Stimulated activated naive CD8-positive, alpha-beta T cell treated with anti-CD3 and anti-CD28 coated beads, Interleukin-15, Interleukin-2, amounts not matched to agents 100 U/mL and 50 U/mL, for 24 hours (primary cell): ENCODE measurements at regions not wholly inside any gene's neighbourhood (a gene's known extent, or its start where the extent isn't known, plus 50 kb on each side); places are given as distances from the start of the nearest gene placed in this dataset.

Source experiments
- ATAC-seq: fragments of 150-1000 bp; cut with Tn5 transposase; one replicate; pipeline ENCODE4 v1.10.0; 2021
- DNase-seq: peaks from one replicate; pipeline ENCODE4 v3.0.0; 2021

- no peak for ATAC-seq
- no peak for DNase-seq
These were observed 52.7 kb upstream of the PELI1 start for GRCh38 chr2:64196963-64197362.

GRCh38 chr2:64201151-64201550 is 56.9 kb upstream of the PELI1 start:
- DNase-seq (no peak), ATAC-seq (no peak)

GRCh38 chr2:64202206-64202845 is 58.1 kb upstream of the PELI1 start:
- DNase-seq, result no peak

GRCh38 chr2:64203131-64203857 is 59.1 kb upstream of the PELI1 start:
- DNase-seq (no peak), ATAC-seq (no peak)

More at GRCh38 chr2:64202206-64202845, 58.1 kb upstream of the PELI1 start:
- ATAC-seq, result no peak

- peak; percentile 59 for DNase-seq
- ATAC-seq, result peak; percentile 74
These were observed 59.8 kb upstream of the PELI1 start for GRCh38 chr2:64203858-64204632.

GRCh38 chr2:64204703-64205102 is 60.5 kb upstream of the PELI1 start:
- DNase-seq (peak; percentile 19), ATAC-seq (peak; percentile 50)

GRCh38 chr2:64205415-64205814 is 61.2 kb upstream of the PELI1 start:
- ATAC-seq (no peak), DNase-seq (no peak)

- ATAC-seq (peak; percentile 22), DNase-seq (no peak)
These were observed 63.4 kb upstream of the PELI1 start for GRCh38 chr2:64207573-64207972.

GRCh38 chr2:64210816-64211215 is 66.6 kb upstream of the PELI1 start:
- ATAC-seq (no peak), DNase-seq (no peak)

GRCh38 chr2:64211276-64211921 is 67.2 kb upstream of the PELI1 start:
- DNase-seq (no peak), ATAC-seq (no peak)

- DNase-seq, result no peak
- ATAC-seq, result no peak
These were observed 68.1 kb upstream of the PELI1 start for GRCh38 chr2:64212346-64212745.

GRCh38 chr2:64212801-64213321 is 68.6 kb upstream of the PELI1 start:
- ATAC-seq (peak; percentile 67), DNase-seq (peak; percentile 42)

GRCh38 chr2:64213532-64214275 is 69.5 kb upstream of the PELI1 start:
- DNase-seq (no peak), ATAC-seq (peak; percentile 8)

- peak; percentile 75 for ATAC-seq
- peak; percentile 22 for DNase-seq
These were observed 70.3 kb upstream of the PELI1 start for GRCh38 chr2:64214281-64215115.

- DNase-seq (no peak), ATAC-seq (no peak)
These were observed 73.1 kb upstream of the PELI1 start for GRCh38 chr2:64217198-64217869.

GRCh38 chr2:64218137-64218802 is 74.0 kb upstream of the PELI1 start:
- DNase-seq (no peak), ATAC-seq (no peak)

GRCh38 chr2:64219149-64219548 is 74.9 kb upstream of the PELI1 start:
- no peak for ATAC-seq
- DNase-seq, result no peak

- ATAC-seq (no peak), DNase-seq (no peak)
These were observed 76.0 kb upstream of the PELI1 start for GRCh38 chr2:64220265-64220664.

- no peak for ATAC-seq
- DNase-seq, result no peak
These were observed 76.8 kb upstream of the PELI1 start for GRCh38 chr2:64220894-64221617.
